HG02763 (cell line): ENCODE measurements at regions not wholly inside any gene's neighbourhood (a gene's known extent, or its start where the extent isn't known, plus 50 kb on each side); places are given as distances from the start of the nearest gene placed in this dataset.

Experiments used
- ATAC-seq: cut with Tn5 transposase; IDR thresholded peaks from one replicate; pipeline ENCODE4 v1.9.1; 2021; ENCODE audit warnings: mild to moderate bottlenecking, moderate library complexity; ENCODE audit not compliant: unreplicated experiment

DNA sequence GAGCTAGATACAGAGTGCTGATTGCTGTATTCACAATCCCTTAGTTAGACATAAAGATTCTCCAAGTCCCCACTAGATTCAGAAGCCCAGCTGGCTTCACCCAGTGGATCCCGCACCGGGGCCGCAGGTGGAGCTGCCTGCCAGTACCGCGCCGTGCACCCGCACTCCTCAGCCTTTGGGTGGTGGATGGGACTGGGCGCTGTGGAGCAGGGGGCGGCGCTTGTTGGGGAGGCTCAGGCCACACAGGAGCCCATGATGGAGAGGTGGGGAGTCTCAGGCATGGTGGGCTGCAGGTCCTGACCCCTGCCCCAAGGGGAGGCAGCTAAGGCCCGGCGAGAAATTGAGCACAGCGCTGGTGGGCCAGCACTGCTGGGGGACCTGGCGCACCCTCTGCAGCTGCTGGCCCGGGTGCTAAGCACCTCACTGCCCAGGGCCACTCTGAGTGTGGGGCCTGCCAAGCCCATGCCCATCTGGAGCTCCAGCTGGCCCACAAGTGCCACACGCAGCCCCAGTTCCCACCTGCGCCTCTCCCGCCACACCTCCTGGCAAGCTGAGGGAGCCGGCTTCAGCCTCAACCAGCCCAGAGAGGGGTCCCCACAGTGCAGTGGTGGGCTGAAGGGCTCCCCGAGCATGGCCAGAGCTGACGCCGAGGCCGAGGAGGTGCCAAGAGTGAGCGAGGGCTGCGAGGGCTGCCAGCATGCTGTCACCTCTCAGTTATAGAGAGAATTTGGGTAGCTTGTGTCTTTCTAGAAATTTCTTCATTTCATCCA, 417.6 kb downstream of the METTL15 start:
- ATAC-seq: no peak

DNA sequence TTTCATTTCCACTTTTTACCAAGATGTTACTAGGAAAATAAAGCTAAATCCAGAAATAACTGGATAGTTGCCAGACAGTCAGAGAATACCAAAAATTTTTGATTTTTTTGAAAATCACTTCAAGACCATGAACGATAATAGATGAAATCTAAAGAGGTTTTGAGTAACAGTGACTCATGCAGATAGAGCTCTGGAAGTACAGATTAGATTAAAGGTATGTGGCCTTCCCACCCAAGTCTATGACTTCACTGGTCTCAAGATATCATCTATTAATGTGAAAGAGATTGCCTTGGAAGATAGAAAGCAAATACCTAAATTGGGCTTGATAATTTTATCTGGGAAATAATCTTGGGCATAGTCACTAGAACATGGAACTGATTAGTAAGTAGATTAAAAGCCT, 415.9 kb downstream of the METTL15 start:
- no peak for ATAC-seq

DNA sequence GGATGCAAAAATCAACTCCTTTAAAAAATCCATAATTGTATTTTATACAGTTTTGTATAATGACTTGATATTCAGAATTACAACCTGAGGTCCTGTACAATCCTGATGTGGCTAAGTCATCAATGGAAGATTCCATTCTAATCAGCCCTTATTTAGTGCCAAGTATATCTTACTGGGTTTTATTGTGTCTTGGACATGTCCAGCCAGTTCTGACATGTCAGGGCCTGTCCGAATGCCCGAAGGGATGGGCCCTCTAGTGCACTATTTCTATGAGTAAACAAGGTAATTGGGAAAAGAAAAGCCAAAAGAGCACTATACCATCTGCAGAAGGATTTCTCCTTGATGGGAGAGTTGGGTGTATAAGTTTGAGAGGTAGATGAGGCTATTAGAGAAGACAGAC, 412.9 kb downstream of the METTL15 start:
- ATAC-seq: no peak

DNA sequence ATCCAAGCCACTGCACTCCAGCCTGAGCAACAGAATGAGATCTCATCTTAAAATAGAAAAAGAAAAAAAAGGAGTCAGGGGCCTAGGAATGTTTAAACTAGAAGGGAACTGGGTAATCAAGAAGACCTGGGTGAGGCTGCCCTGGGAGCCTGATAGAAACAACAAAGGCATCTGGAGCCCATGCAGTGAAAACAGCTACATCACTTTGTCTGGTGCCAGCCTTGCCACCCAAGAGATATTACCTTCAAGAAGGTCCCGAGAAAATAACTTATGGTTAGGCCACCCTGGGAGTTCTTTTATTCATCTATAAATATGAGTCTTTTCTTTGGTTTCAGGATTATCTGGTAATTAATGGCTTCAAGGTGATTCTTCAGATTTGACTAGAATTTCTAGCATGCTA, 412.1 kb downstream of the METTL15 start:
- ATAC-seq: no peak

DNA sequence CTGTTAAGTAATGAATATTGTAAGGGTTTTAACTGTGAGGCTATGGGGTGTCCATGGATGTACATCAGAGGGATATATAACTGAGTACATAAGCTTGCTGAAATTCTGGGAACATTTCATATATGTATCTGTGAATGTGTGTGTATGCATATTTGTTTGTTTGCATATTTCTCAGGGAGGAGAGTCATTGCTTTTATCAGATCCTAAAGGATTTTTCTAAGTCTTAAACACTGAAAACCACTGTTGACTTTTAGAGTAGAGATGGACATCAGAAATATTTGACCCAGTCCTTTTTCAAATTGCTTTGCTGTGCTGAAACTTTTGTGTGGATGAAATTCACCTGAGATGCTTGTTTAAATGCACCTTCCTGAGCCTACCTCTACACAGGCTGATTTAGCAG, 410.6 kb downstream of the METTL15 start:
- ATAC-seq: no peak

DNA sequence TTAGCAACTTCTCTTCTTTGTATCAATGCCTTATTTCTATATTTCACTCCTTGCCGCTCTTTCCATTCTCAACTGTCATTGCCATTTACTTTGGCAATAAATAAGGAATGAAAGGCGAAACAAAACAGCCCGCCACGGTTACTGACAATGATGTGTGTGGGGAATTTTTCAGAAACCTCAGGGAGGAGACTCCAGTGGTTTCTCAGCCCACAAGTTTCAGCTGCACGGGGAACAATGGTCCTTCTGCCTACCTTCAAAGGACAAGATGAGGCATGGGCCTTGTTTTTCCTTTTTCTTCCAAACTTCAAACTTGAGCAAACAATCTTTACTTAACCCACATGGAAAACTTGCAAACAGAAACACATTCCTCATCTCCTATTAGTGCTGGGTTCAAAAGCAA, 409.4 kb downstream of the METTL15 start:
- no peak for ATAC-seq

DNA sequence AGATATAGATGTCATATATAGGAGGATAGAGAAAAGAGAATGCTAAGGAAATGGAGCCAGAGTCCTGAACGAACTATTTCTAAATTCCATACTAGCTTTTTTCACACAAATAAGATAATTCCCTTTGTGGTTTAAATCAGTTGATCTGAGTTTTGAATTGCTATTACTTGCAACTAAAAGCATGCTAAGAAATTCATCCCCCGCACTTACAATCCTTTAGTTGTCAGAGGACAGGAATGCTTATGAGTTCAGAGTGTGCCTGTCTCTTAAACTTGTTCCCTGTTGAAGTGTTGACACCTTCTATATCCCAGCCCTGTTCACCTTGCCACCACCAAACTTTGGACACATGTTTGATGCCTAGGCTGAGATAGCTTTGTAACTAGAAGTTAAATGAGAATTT, 406.2 kb downstream of the METTL15 start:
- no peak for ATAC-seq

DNA sequence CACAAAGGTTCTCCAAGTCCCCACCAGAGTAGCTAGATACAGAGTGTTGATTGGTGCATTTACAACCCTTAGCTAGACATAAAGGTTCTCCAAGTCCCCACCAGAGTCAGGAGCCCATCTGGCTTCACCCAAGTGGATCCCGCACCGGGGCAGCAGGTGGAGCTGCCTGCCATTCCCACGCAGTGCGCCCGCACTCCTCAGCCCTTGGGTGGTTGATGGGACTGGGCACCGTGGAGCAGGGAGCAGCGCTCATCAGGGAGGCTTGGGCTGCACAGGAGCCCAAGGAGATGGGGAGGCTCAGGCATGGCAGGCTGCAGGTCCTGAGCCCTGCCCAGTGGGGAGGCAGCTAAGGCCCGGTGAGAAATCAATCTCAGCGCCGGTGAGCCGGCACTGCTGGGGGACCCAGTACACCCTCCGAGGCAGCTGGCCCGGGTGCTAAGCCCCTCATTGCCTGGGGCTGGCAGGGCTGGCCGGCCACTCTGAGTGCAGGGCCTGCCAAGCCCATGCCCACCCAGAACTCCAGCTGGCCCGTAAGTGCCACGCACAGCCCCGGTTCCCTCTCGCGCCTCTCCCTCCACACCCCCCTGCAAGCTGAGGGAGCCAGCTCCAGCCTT, 404.1 kb downstream of the METTL15 start:
- no peak for ATAC-seq

DNA sequence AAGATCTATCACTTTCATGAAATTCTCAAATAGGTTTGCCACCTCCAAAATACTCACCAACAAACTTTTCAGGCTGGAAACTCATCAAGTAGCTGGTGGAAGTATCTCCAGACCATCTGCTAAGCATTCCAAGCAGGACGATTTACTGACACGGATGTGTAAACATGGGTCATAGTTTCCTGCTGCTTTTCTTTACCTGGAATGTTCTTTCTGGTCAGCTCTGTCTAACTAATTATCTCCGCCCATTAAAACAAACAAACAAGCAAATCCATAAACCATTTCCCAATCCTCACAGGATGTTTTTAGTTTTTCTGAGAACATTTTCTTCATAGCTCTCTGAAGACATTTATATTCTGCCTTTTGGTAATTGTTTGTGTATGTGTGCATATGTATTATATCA, 397.0 kb downstream of the METTL15 start:
- no peak for ATAC-seq

DNA sequence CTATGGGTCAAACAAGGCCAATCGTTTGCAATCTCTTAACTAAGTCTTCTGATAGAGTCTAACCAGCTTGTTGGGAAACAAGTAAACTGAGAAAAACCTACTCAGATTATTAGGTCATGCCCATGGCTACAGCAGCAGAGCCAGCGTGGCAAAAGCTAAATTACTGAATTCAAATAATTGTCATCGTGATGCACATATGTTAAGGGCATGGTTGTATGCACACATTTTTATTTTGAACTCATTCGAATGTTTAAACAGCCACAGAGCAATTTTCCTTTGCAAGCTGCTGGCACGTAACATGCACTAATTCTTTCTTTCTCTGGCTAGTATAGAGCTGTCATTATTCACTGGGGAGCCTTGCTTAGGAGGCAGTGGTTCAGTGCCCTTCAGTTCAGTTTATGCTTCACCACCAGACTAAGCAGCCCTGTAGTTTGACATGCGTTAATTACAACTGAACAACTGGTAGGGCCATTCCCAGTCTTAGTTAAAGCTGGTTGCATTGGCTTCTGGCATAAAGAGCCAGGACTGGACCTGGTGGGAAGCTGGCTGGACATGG, 396.4 kb downstream of the METTL15 start:
- ATAC-seq: no peak

DNA sequence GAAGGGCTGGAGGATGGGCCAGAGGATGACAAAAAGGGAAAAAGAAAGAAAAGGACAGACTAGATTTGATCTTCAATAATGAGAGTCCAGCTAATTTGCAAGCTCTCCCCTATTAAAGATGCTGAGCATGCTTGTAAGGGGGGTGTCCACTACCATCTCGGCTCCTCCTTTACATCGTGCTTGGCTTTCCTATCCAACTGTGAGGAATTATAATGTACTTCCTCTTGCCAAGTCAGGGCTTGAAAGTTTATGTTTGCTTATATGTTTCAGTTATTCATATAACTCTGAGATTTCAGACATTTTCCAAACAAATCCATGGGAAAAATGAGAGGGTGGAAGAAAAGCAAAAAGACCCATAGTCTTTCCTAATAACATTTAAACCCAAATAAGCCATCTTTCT, 387.1 kb downstream of the METTL15 start:
- ATAC-seq: no peak

DNA sequence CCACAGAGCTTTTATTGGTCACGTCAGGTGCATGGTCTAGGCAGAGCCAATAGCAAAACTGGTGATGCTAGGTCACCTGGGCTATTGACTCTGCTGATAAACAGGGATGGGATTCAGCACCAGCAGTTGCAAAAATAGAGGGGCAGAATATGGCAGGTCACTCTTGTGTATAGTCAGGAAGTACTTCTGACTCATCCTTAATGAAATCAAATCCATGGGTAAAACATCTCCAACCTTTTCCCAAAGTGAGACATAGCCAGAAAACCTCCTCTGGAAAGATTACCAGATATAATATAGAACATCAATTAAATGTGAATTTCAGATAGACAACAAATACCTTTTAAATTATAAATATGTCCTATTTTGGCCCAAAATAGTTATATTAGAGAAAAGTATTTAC, 383.2 kb downstream of the METTL15 start:
- no peak for ATAC-seq

DNA sequence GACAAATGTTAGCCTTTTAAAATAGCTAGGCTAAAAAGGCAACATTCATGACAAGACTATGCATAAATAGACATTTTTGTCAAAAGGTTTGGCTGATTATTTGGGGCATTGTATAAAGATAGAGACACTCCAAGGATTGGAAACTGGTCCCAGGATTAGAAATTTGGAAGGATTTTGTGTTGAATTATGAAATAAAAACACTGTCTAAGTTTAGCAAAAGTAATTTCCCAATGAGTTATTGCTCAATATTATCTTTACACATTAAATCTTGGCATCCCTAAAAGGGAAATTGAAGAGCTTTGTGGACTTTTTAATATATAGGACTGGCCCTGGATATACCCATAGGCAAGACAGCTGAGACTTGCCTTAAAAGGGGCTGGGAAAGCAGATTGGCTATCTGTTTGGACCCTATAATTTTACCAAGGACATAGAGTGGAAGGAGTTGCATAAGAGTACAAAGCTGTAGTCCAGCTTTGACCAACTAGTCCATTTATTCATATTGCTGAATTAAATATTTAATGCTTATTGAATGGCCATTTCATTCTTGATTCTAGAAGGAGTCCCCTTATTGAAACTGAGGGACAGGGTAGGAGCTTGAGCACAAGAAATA, 382.7 kb downstream of the METTL15 start:
- ATAC-seq: no peak

DNA sequence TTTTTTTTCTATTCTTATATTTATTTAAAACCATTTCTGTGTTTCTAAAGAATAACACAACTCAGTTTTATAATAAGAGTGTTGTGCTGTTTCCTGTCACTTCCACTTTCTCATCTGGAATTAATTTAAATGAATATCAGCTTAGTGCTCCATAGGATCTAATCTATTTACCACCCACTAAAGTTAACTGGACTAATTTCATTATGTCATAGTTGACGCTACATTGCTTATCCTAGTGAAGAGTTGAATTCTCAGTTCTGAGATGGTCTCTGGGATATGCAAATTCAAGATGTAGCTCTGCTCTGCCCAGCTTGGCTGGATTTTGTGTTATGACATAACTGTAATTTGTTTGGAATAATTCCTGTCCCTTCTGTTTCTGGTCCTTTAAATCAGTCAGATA, 380.1 kb downstream of the METTL15 start:
- no peak for ATAC-seq

DNA sequence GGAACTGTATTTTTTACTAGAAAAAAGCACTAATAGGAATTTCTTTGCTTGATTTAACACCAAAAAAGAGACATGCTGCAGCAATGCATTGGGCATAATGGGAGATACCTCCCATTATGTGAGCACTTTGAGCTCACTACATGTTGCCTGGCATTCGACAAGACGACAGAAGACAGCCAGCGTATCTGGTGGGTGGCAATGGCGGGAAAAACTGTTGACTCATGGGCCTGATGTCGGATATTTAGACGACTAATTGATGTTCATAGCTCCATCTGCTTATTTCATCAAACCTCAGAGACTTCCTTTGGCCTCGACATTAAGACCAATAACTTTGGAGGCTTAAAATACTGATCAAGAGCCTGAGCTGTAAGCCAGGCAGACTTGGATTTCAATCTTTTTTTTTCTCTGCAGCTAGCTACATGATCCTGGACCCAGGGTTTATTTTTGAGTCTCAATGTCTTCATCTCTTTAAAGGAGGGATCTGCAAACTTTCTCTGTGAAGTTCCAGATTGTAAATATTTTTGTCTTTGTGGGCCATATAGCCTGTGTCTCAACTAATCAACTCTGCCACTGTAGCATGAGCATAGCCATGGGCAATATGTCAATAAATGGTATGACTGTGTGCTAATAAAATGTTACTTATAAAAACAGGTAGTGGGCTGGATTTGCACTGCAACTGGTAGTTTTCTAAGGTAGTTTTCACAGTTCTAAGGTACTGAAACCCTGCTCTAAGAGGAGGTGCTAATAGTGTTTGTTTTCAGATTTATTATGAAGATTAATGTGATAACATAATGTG, 375.1 kb downstream of the METTL15 start:
- no peak for ATAC-seq

DNA sequence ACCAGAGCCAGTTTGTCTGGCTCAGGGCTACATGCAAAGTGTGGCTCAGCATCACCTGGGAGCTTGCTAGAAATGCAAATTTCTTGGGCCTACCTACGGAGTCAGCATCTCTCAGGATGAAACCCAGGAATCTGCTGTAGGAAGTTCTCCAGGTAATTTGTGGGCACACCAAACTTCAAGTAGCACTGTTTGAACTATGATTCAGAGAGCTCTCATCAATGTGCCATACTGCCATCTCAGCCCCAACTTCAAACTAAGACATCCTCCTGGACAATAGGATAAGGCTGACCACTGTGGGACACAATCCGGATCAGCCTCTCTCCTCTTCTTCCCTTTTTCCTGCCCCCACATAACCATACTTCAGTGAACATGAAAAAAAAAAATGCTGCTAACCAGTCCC, 374.5 kb downstream of the METTL15 start:
- no peak for ATAC-seq

DNA sequence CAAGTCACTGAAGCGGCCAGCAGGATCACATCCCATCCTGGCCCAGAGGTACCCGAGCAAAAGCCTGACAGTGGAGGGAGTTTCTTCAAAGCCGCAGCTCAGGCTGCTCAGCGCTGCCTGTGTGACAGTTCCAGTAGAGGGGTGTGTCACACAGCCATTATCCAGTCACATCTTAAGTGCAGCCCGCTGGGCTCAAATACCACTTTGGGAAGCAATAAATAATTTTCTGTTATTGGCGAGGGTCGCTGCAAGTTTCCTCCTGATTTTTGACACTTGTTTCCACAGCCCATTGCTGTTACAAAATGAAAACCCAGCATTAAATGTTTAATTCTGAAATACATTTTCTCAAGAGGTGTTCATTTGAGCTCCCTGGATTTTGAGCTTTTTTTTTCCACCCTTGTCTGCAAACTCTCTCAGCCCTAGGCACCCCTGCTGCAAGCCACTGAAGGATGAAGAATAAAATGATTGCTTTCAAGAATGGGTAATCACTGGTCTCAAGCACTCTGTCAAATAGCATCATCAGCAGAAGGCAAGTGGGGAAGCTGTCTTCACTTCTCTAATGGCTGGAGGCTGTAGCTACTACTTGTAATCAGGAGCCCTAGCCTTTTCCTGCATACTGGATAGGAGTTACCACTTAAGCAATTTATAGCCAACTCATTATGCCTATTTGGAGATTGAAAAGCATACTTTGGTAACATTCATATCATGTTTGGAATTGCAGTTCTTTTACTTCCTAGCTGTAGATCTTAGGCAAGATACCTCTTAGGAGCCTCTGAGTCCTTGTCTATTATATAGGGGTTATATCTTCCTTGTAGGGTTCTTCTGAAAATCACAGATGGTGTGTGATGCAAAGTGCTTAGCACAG, 373.7 kb downstream of the METTL15 start:
- no peak for ATAC-seq

DNA sequence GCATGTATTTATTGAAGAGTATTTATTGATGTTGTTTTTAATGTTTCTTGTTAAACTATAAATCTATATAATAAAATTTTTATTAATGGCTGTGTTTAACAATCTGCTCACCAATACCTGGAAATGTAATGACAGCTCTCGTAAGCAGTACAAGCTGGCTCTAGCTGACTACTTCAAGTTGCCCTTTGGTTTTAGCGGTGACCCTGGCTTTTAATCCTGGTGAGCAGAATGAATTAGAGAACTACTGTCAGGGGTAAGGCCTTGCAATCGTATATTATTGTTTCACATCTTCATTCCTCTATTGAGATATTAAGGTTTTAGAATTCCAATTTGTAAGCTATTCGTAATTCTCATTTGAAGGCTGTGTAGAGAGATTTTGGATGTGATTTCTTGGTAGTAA, 372.2 kb downstream of the METTL15 start:
- no peak for ATAC-seq

DNA sequence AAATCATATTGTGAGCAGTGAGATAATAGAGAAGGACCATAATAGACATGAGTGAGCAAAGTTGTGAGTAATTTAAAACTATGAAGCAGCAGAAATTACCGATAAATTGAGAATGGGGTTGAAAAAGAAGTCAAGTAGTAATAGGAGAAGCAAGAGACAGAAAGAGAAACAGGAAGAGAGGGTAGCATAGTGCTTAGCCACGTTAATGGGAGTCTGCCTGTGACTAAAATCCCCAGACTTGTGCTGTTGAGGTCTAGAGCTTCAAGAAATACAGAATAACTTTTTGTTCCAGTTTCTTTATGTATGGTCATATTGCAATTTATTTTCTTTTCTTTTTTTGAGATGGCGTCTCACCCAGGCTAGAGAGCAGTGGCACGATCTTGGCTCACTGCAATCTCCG, 368.7 kb downstream of the METTL15 start:
- no peak for ATAC-seq

DNA sequence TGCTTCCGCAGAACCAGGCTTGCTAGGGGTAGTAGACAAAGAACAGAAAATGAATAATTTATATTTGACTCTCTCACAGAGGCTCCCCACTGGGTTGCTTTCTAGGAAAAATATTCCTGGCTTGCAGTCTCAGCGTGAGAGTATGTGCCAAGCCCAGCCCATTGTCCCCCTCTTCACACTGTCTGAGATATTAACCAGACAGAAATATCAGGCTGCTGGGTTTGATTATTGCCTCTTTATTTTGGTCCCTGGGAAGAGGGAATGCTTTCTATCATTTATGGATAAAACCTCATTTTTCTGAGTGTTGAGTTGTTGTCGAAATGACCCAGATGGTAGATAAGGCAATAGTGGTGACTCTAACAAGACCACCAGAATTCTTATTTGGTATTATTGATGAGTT, 367.9 kb downstream of the METTL15 start:
- no peak for ATAC-seq
